ENCODE measurements at regions not wholly inside any gene's neighbourhood (a gene's known extent, or its start where the extent isn't known, plus 50 kb on each side); places are given as distances from the start of the nearest gene placed in this dataset.
A peak's percentile ranks its signal among the peaks of the same experiment; 100 is the strongest.

DNA sequence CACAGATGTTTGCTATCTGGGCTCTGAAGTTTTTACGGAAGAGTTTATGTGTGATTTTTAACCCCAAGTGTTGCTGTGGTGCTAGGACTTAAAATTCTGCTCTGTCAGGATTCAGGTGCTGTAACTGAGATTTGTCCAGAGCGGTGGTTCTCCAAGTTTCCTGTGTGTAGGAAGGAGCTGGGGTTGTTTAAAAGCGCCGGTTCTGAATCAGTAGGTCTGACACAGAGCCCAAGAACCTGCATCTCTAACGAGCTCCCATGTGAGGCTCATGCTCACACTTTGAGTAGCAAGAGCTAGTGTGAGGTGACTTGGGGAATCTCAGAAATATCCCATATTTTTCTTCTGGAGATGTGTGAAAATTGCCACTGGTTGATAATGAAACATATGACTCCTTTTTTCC lies 325.5 kb downstream of the SATB1 start:
- Histone ChIP-seq H3K4me2 (peak overlapping the region; percentile 60), H3K4me3 (no peak overlapping the region), H3K27ac (peak overlapping the region; percentile 60 to 64; a peak in 5 of 6 replicates), H3K9me3 (peaks cover 17% of the 10 kb centered on the region), H3K4me1 (peaks cover 24% of the 10 kb centered on the region)
- FAIRE-seq, result no peak
- 80% methylated on average over 5 of the region's 5 CpGs for WGBS (ENCODE audit: missing lambda C conversion rate)
- peak in 1 of 2 experiments; percentile 21; a peak in 1 of 6 replicates for ATAC-seq
- ChIA-PET POLR2A (interaction anchor here (0.7 kb wide), 1 partner anchor 15 kb away, joined by 3 read pairs; no protein-coding TSS in a partner anchor), CTCF (interaction anchor here (1.4 kb wide), 1 partner anchor 35 kb away, joined by 4 read pairs; no protein-coding TSS in a partner anchor)
- DNase-seq (ENCODE audit: low read depth in 1 of 2, low spot score in 1 of 2), result no peak
- TF ChIP-seq JUNB (IDR thresholded peaks at IDR 0.05) (no peak), CBX8 (IDR thresholded peaks at IDR 0.05) (no peak), PBX3 (IDR thresholded peaks at IDR 0.05) (no peak), RNF2 (IDR thresholded peaks at IDR 0.05; ENCODE audit: borderline replicate concordance, low read depth) (no peak), JUN (IDR thresholded peaks at IDR 0.05) (no peak), RARB (CRISPR knock-in tag; IDR thresholded peaks at IDR 0.05) (no peak)

DNA sequence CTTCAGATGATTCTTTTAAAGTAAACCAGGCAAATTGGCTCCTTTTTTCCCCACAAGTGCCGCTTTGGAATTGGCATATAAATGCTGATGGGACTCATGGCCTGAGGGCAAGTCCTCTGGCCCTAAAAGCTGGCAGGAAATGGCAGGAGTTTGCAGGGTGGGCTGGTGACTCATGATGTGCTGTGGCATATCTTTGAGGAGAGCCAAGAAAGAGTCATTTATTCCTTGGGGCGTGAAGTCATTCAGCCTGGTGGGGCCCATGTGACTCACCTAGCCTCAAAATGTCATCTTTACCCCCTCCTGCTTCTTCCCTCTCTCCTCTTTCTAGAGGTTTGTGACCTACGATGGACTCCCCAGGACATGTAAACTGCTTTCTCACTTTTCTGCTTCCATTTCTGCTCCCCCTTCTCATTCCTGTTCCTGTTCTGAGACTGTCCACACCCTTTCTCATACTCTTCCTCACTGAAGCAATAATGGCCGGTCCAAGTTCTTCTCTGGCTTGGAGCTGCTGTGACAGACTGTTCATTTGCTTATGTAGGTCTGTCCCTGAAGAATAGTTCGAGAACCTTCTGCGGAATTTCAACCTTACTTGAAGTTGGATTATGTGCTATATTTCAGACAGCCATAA lies 326.1 kb downstream of the SATB1 start:
- ChIA-PET CTCF (interaction anchor here (1.4 kb wide), 1 partner anchor 36 kb away, joined by 4 read pairs; no protein-coding TSS in a partner anchor), POLR2A (interaction anchor here (0.7 kb wide), 1 partner anchor 16 kb away, joined by 3 read pairs; no protein-coding TSS in a partner anchor)
- Histone ChIP-seq H3K9me3 (peaks cover 17% of the 10 kb centered on the region), H3K4me3 (no peak overlapping the region), H3K4me1 (peaks cover 24% of the 10 kb centered on the region), H3K4me2 (peak overlapping the region; percentile 60), H3K27ac (peak overlapping the region; percentile 60 to 64; a peak in 5 of 6 replicates)
- peak; percentile 60 to 78 for DNase-seq (ENCODE audit: low read depth in 1 of 2, low spot score in 1 of 2)
- ATAC-seq, result peak; percentile 96 to 97
- no peak for FAIRE-seq
- WGBS (ENCODE audit: missing lambda C conversion rate), result 37% methylated on average over 6 of the region's 6 CpGs
- TF ChIP-seq MAX (IDR thresholded peaks at IDR 0.05) (peak; percentile 68), RAD21 (conservative IDR thresholded peaks at IDR 0.05 in 1 of 2, IDR thresholded peaks at IDR 0.05 in 1 of 2) (peak in 1 of 2 experiments; percentile 18; a peak in 2 of 5 replicates), CHD2 (IDR thresholded peaks at IDR 0.05; ENCODE audit: low read length, partially characterized antibody) (no peak), KDM1A (IDR thresholded peaks at IDR 0.05; ENCODE audit: low read depth) (no peak), TFCP2L1 (CRISPR knock-in tag; IDR thresholded peaks at IDR 0.05) (no peak), EP300 (IDR thresholded peaks at IDR 0.05) (peak; percentile 63 to 72; a peak in 2 of 5 replicates), ZC3H11A (IDR thresholded peaks at IDR 0.05) (no peak), JUNB (IDR thresholded peaks at IDR 0.05) (peak; percentile 94), MYC (IDR thresholded peaks at IDR 0.05; ENCODE audit: borderline replicate concordance, low read length) (no peak), ZNF302 (CRISPR knock-in tag; IDR thresholded peaks at IDR 0.05) (no peak), PHF8 (IDR thresholded peaks at IDR 0.05; ENCODE audit: borderline replicate concordance, low read depth) (no peak), FOSB (CRISPR knock-in tag; IDR thresholded peaks at IDR 0.05) (no peak), PBX3 (IDR thresholded peaks at IDR 0.05) (no peak), HES2 (IDR thresholded peaks at IDR 0.05) (no peak), SREBF2 (IDR thresholded peaks at IDR 0.05) (no peak), ESRRA (IDR thresholded peaks at IDR 0.05; ENCODE audit: borderline replicate concordance, low read length) (no peak), RFX5 (IDR thresholded peaks at IDR 0.05) (no peak), ZFP36 (IDR thresholded peaks at IDR 0.05; ENCODE audit: borderline replicate concordance, partially characterized antibody) (no peak), HOXB5 (CRISPR knock-in tag; IDR thresholded peaks at IDR 0.05) (no peak), HOXA7 (CRISPR knock-in tag; IDR thresholded peaks at IDR 0.05) (no peak), CEBPB (IDR thresholded peaks at IDR 0.05) (no peak), JUN (IDR thresholded peaks at IDR 0.05) (peak; percentile 67 to 82; a peak in 3 of 5 replicates), KDM5A (IDR thresholded peaks at IDR 0.05) (no peak), GATA3 (IDR thresholded peaks at IDR 0.05; ENCODE audit: borderline replicate concordance) (peak; percentile 73; the same call in 1 of the 2 replicates), FOSL2 (IDR thresholded peaks at IDR 0.05) (peak; percentile 96), FOSL2 (CRISPR knock-in tag; IDR thresholded peaks at IDR 0.05) (peak; percentile 87), HOXB13 (CRISPR knock-in tag; IDR thresholded peaks at IDR 0.05; ENCODE audit: low read depth) (no peak)
- TF ChIP-seq, protein P1, sequence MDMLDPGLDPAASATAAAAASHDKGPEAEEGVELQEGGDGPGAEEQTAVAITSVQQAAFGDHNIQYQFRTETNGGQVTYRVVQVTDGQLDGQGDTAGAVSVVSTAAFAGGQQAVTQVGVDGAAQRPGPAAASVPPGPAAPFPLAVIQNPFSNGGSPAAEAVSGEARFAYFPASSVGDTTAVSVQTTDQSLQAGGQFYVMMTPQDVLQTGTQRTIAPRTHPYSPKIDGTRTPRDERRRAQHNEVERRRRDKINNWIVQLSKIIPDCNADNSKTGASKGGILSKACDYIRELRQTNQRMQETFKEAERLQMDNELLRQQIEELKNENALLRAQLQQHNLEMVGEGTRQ (IDR thresholded peaks at IDR 0.05), result peak; percentile 40
- TF ChIP-seq, protein P2, sequence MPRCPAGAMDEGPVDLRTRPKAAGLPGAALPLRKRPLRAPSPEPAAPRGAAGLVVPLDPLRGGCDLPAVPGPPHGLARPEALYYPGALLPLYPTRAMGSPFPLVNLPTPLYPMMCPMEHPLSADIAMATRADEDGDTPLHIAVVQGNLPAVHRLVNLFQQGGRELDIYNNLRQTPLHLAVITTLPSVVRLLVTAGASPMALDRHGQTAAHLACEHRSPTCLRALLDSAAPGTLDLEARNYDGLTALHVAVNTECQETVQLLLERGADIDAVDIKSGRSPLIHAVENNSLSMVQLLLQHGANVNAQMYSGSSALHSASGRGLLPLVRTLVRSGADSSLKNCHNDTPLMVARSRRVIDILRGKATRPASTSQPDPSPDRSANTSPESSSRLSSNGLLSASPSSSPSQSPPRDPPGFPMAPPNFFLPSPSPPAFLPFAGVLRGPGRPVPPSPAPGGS (IDR thresholded peaks at IDR 0.05), result no peak; the same call in 2 of the 3 replicates
- TF ChIP-seq, protein P3, sequence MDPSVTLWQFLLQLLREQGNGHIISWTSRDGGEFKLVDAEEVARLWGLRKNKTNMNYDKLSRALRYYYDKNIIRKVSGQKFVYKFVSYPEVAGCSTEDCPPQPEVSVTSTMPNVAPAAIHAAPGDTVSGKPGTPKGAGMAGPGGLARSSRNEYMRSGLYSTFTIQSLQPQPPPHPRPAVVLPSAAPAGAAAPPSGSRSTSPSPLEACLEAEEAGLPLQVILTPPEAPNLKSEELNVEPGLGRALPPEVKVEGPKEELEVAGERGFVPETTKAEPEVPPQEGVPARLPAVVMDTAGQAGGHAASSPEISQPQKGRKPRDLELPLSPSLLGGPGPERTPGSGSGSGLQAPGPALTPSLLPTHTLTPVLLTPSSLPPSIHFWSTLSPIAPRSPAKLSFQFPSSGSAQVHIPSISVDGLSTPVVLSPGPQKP (IDR thresholded peaks at IDR 0.05; ENCODE audit: low read depth, low read length), result no peak

Measured in A549 (cell line).